GM18502 (cell line): ENCODE measurements at regions not wholly inside any gene's neighbourhood (a gene's known extent, or its start where the extent isn't known, plus 50 kb on each side); places are given as distances from the start of the nearest gene placed in this dataset.
"Not testable (repeated sequence)": the region's sequence is repeated elsewhere in the genome, so short reads cannot be mapped to it uniquely, and the experiment has no call there.

ENCODE experiments used
- ATAC-seq: cut with Tn5 transposase; IDR thresholded peaks from one replicate; pipeline ENCODE4 v1.9.1; 2021; ENCODE audit warnings: mild to moderate bottlenecking; ENCODE audit not compliant: unreplicated experiment, poor library complexity

DNA sequence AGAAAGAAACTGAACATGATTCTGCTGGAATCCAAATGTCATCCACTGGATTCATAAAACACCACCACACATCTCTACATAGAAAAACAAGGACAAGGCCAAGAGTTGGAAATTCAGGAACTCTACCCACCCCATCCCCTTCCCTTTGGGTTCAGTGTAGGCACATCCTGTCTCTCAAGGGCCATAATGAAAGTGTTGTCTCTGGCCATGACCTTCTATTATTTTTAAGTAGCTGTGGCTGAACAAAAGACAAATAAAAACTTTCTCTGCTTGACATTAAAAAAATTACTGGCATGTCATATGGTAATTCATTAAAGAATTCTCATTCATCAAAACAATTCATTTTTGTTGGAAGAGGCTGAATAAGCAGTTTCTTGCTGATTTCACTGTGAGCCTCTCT lies 54.9 kb upstream of the ZBTB18 start:
- ATAC-seq, result no peak

- ATAC-seq, result no peak
Measured at GRCh38 chr1:243991650-243992049, 59.4 kb upstream of the ZBTB18 start.

DNA sequence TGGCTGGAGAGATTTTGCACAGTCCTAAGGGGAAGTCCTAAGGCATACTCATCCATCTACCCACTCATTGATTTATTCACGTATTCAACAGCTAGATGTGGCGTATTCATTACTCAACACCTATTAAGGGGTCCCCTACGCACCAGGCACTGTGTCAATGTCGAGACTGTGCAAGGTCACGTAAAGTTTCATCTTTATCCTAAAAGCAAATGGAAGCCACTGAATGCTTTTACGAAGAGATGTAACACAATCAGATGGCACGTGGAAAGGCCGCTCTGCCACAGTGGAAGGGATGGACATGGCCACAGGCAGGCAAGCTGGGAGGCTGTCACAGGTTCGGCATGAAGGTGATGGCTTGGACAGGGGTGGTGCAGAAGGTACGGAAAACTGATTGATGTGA lies 66.3 kb upstream of the ZBTB18 start:
- ATAC-seq, result no peak

DNA sequence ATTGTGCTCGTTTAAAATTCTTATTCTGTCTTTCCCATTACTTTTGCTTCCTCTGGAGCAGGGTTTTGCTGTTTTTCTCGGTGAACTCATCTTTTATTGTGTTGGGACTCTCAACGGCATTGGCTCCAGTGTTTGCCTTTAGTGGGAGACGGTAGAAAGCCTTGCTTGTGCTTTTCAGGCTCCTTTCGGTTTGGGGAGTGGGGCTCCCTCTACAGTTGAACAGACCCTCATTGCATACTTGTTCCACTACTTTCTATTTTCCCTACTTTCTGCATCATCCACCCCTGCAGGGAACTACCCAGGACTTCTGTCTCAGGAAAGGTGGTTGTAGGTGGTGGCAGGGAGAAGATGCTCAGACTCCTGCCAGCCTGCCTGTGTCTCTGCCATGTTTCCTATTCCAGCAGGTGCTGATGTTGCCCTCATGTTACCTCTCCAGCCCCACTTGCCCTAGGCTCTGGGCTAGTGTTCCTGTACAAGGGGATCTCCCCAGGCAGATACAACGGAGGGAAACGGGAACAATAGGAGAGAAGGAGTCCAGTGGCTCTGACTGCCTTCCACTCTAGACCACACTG lies 68.5 kb upstream of the ZBTB18 start:
- ATAC-seq, result no peak

DNA sequence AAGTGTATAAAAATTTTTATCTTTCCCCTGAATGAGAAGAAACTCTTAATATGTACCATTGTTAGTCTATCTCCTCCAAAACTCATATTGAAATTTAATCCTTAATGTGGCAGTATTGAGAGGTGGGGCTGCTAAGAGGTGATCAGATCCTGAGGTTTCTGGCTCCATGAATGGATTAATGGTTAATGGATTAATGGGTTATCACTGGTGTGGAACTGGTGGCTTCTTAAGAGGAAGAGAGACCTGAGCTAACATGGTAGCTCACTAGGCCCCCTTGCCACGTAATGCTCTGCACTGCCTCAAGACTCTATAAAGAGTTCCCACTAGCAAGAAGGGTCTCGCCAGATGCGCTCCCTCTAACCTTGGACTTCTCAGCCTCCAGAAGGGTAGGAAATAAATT lies 70.6 kb upstream of the ZBTB18 start:
- ATAC-seq, result no peak

DNA sequence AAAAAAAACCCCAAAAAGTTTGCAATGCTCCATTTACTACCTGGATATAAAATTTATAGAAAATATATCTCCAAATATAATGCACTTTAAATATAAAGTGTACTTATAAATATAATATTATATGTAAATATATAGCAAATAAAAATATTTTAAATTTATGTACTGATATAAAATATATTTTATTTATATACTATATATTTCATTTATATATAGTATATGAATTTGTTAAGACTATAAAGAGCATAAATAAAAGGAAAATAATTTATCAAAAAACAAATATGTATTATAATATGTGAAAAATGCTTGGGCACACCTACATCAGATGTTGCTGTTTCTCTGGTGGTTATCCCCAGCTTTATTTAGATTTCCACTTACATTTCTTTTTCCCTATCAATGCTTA lies 71.0 kb upstream of the ZBTB18 start:
- ATAC-seq, result no peak

DNA sequence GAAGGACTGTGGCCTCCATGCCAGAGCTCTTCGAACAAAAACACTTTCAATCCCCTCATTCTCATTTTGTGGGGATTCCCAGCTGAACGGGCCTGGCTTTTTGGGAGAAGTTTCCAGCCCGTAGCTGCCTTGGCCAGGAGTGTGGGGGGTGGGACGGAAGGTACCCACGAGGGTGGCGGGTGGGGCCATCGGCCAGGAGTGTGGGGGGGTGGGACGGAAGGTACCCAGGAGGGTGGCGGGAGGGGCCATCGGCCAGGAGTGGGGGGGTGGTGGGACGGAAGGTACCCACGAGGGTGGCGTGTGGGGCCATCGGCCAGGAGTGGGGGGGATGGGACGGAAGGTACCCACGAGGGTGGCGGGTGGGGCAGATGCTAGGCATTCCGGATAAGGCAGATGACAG lies 71.7 kb upstream of the ZBTB18 start:
- no peak for ATAC-seq

DNA sequence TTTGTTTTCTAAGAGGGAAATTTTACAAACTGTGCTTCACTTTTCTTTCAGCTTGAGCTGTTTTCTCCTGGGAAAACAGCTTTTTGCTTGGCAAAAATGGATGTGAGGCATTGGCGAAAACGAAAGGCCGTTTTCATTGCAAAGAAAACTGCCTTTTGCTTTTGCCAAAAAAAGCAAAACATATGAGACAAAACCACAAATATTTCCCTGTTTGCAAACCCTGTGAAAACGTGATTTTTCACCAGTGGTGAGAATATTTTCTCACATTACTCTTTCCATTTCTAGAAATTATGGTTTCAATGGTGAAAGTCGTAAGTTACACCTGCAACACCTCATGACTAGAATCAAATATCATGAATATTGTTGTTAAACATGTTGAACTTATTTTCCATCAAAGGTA lies 74.0 kb upstream of the ZBTB18 start:
- ATAC-seq, result no peak

GRCh38 chr1:243974451-243975292 lies 76.4 kb upstream of the ZBTB18 start:
- no peak for ATAC-seq

- no peak for ATAC-seq
Measured at GRCh38 chr1:243973169-243973568, 77.9 kb upstream of the ZBTB18 start.

- ATAC-seq, result no peak
Measured at GRCh38 chr1:243970077-243970476, 81.0 kb upstream of the ZBTB18 start.

GRCh38 chr1:243968413-243968812 lies 82.7 kb upstream of the ZBTB18 start:
- ATAC-seq, result no peak

- ATAC-seq, result no peak
Measured at GRCh38 chr1:243964915-243965314, 86.2 kb upstream of the ZBTB18 start.

GRCh38 chr1:243963571-243963970 lies 87.5 kb upstream of the ZBTB18 start:
- no peak for ATAC-seq

DNA sequence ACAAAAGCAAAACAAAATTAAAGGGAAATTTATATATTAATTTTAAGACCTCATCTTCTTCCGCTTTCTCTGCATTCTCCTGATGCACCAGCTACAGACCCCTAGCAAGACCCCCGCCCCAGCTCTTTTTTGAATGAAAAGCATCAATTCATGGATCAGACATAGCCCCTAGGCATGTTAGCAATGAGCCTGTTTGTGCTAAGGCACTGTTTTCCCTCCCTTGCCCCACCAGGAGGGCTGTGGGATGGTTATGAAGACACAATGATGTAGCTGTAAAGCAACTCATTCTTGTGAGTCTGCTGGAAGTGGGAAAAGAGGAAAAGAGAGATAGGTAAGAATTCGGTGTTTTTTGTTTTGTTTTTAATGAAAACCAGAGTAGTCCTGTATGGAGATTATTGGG lies 88.5 kb upstream of the ZBTB18 start:
- ATAC-seq, result no peak

- ATAC-seq, result no peak
Measured at GRCh38 chr1:243959998-243960397, 91.1 kb upstream of the ZBTB18 start.

DNA sequence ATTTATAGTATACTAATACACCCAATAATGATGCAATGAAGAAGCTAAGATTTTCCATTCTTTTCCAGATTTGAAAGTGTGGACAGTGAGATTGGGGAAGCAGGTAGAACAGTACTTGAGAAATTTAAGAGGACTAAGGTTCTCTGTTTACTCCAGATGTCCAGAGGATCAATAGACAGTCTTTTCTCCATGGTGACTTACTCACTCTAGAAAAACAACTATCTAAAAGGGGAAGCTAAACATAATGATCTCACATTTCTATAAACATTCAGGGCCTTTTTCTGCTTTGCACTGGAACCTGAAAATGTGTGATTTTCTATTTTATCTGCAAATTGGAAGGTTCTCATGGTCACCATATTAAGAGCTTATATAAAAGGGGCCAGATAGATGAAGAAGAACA lies 93.9 kb upstream of the ZBTB18 start:
- ATAC-seq, result no peak

DNA sequence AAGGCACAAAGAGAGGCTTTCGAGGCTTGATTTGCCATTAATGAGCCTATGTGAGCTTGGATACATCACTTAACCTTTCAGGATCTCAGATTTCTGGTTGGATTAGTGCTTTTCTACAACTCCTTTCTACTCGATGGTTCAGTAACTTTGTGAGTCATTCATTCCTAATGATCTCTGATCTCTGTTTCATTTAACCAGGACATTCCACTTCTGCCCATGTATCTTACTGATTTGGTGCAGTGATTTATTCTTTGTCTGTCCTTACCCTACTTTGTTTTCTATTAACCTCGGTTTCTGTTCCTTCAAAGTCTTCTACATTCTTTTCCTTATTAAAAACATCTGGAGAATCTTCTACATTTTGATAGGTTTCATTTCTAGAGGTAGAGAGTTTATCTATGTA lies 94.6 kb upstream of the ZBTB18 start:
- no peak for ATAC-seq

GRCh38 chr1:243951207-243951606 lies 99.9 kb upstream of the ZBTB18 start:
- ATAC-seq, result not testable (repeated sequence)

DNA sequence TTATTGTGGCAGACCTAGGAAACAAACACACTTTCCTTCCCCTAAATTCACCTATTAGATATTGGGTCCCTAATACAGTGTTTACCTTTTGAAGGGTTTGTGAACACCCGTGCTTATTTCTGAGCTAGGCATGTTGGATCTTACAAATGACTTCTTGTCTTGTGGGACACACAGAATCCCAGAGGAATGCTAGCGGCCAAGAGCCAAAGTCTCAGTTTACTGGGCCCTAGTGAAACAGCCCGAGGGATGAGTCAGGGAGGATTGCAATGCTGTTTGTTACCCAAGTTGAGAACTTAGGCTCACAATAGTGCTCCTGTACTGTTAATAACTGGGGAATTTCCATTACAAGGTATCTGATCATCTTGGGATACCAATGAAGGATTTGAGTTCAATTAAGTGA lies 100.1 kb upstream of the AKT3 start:
- ATAC-seq, result no peak

DNA sequence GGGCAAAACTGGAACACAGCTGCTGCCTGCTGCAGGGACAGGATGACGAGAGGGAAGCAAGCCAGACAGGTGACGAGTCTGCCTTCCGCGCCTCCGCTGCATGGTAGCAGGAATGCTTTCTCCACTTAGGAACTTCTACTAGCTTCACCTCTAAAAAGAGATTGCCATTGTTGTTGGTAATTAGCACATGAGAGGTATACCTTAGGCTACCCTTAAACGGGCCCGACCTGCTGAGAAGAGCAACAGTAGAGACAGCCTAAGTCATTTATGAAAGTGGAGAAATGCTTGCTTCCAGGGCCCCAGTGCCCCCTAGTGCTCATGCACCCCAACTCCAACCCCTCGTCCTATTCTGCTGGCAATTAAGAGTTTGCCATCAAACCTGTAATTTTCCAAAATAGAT lies 96.9 kb upstream of the AKT3 start:
- ATAC-seq, result no peak

GRCh38 chr1:243946253-243946652 lies 96.2 kb upstream of the AKT3 start:
- no peak for ATAC-seq
